ENCODE measurements at regions not wholly inside any gene's neighbourhood (a gene's known extent, or its start where the extent isn't known, plus 50 kb on each side); places are given as distances from the start of the nearest gene placed in this dataset.
A peak's percentile ranks its signal among the peaks of the same experiment; 100 is the strongest.

- DNase-seq: no peak
Measured at GRCh38 chr21:31406510-31406909, 62.4 kb upstream of the TIAM1 start.

GRCh38 chr21:31405604-31406003 lies 61.5 kb upstream of the TIAM1 start:
- no peak for DNase-seq

DNA sequence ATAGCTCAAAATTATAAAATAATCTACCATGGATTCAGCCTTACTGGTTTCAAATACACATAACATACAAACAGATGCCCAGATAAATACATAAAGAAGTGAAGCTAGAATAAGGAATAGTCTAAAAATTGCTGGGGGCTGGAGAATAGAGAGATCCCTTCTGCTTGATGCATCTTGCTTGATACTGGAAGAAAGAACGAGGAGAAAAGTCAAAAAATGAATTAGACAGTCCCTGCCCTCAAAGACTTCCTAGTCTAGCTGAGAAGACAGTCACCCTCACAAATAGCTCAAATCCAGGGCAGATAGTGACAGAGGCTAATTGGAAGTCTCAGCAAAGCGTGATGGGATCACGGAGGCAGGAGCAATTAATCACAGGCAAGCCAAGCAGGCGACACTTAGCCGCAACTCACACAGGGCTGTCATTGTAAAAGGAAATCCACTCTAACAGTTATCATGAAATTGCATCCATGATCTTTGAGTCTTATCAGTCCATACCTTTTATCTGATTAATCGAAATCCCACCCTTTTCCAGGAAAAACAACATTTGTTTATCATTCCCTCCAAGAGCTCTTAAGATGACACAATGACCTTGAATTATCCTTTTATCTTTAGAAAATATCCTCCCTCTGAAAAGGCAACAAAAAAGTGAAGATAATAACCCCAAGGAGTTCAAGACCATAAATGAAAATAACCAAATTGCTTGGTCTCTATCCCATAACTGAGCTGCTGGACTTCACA lies 59.7 kb upstream of the TIAM1 start:
- DNase-seq: no peak

DNA sequence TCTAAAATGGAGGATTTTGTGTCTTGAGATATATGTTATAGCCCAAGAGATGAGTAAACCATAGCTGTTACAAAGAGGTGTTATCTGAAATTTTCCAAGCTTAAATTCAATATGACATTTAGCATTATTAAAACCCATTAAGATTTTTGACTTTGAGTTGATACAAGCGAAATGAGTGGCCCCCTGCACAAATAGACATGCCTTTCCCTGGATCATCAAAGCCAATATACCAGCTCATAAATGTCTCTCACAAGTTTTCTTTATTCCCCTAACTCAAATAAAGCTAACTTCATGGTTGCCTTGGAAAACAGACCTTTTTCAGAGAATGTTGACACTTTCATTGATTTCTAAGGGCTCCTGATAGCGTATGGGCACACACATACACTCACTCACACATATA lies 55.5 kb upstream of the TIAM1 start:
- DNase-seq: no peak

GRCh38 chr21:31398574-31398973 lies 54.5 kb upstream of the TIAM1 start:
- no peak for DNase-seq

GRCh38 chr21:31397939-31398338 lies 53.9 kb upstream of the TIAM1 start:
- DNase-seq: no peak

DNA sequence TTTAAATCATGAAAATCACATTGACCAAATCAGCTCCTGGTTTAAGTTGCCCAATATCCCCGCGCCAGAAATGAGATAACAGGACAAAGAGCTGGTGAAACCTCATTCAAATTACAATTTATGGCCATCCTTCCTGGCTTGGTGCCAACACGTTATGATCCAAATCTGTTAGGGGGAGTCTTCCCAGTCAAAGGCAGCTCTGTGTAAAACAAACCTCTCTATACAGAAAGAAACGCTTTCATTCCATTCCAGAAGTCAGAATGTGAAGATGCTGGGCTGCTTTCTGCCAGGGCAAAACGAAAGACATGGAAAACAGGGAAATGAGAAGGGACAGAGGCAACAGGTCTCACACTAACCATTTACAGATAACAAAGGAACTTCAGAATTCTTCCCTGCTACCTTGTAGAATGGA lies 53.5 kb upstream of the TIAM1 start:
- DNase-seq: peak; percentile 58

GRCh38 chr21:31397030-31397429 lies 53.0 kb upstream of the TIAM1 start:
- peak; percentile 12 for DNase-seq

- no peak for DNase-seq
Measured at GRCh38 chr21:31396399-31396798, 52.3 kb upstream of the TIAM1 start.

DNA sequence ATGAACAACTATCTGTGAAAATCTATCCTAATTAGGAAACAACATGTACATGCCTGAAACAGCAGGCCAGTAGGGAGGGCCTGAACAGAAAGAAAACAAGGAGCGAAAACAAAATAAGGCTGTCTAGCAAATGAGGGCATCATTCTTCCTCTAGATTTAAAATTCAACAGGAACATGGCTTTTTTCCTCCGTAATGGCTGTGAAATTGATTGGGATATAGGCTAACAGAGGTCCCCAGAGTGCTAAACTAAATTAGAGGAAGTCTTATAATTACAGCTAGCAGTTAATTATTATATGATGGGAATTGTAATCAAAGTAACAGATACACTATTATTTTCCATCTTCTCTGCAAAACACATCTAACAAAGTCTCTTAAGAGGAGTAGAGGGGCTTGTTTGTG lies 51.7 kb upstream of the TIAM1 start:
- DNase-seq: no peak

DNA sequence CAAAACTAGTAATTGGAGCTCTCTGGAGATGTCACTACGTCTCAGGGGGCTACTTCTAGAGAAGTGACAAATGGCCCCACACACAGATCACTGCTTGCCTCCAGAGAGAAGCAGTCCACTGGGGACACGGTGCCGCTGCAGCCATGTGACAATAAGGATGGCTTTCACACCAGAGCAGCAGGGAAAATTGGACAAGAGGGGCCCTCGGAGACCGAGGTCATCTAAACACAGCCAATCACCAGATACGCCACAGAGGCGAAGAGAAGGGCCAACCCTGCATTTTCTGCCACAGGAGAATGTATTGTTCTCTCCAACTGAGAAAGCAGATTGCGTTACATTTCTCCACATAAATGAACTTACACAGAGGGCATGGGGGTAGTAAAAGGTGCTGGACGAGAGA lies 51.2 kb upstream of the TIAM1 start:
- peak; percentile 66 for DNase-seq

- no peak for DNase-seq
Measured at GRCh38 chr21:31394309-31394708, 50.2 kb upstream of the TIAM1 start.

All from midbrain (tissue), 1 donor.